GM23338 (cell line): ENCODE measurements at regions not wholly inside any gene's neighbourhood (a gene's known extent, or its start where the extent isn't known, plus 50 kb on each side); places are given as distances from the start of the nearest gene placed in this dataset.

Experiments used
- CREB1 ChIP-seq: fragments of 250-450 bp; sonication (Bioruptor Pico); IDR thresholded peaks from 2 replicates; pipeline ENCODE4 v1.5.0; 2020; ENCODE audit warnings: low read depth, mild to moderate bottlenecking, moderate library complexity
- EZH2 ChIP-seq: fragments of 200-600 bp; sonication (generic); IDR thresholded peaks from one replicate; pipeline ENCODE4 v1.8.0; 2017; ENCODE audit warnings: antibody characterized with exemption, mild to moderate bottlenecking, low read depth; ENCODE audit not compliant: unreplicated experiment
- EZH2phosphoT487 ChIP-seq: fragments of 200-600 bp; sonication (generic); IDR thresholded peaks from one replicate; pipeline ENCODE4 v1.8.1; 2018; ENCODE audit warnings: antibody characterized with exemption; ENCODE audit not compliant: unreplicated experiment
- JUNB ChIP-seq: IDR thresholded peaks from one replicate; pipeline ENCODE4 v1.6.1; 2016; ENCODE audit warnings: antibody characterized with exemption; ENCODE audit not compliant: unreplicated experiment
- NANOG ChIP-seq: IDR thresholded peaks from 2 replicates; pipeline ENCODE4 v1.6.1; 2016; ENCODE audit warnings: antibody characterized with exemption, borderline replicate concordance
- POLR2AphosphoS5 ChIP-seq: IDR thresholded peaks from 2 replicates; pipeline ENCODE4 v1.6.1; 2016; ENCODE audit warnings: antibody characterized with exemption, low read depth
- STAT1 ChIP-seq: IDR thresholded peaks from one replicate; pipeline ENCODE4 v1.6.1; 2016; ENCODE audit warnings: antibody characterized with exemption; ENCODE audit not compliant: unreplicated experiment
- ZNF114 ChIP-seq: fragments of 250-450 bp; sonication (Bioruptor Pico); IDR thresholded peaks from 2 replicates; pipeline ENCODE4 v1.5.0; 2020; ENCODE audit warnings: mild to moderate bottlenecking, moderate library complexity
- ZNF331 ChIP-seq: fragments of 250-450 bp; sonication (Bioruptor Pico); IDR thresholded peaks from 2 replicates; pipeline ENCODE4 v1.5.0; 2020; ENCODE audit warnings: low read depth, mild to moderate bottlenecking, moderate library complexity
- TF ChIP-seq, protein P1 (sequence below), 2 experiments: fragments of 200-600 bp in 1 of 2; sonication (generic) in 1 of 2; conservative IDR thresholded peaks; 2 replicates each; pipeline versions ENCODE4 v1.5.1 to v1.6.1; 2016 to 2017; ENCODE audit warnings: antibody characterized with exemption in 2 of 2, low read depth in 2 of 2, mild to moderate bottlenecking in 2 of 2, moderate library complexity in 1 of 2
- TF ChIP-seq, protein P2 (sequence below): fragments of 250-450 bp; sonication (Bioruptor Pico); IDR thresholded peaks from 2 replicates; pipeline ENCODE4 v1.5.0; 2020; ENCODE audit warnings: mild to moderate bottlenecking, moderate library complexity
- TF ChIP-seq, protein P3 (sequence below): IDR thresholded peaks from 2 replicates; pipeline ENCODE4 v1.6.1; 2016; ENCODE audit warnings: antibody characterized with exemption
- TF ChIP-seq, protein P4 (sequence below): IDR thresholded peaks from one replicate; pipeline ENCODE4 v1.6.1; 2018; ENCODE audit warnings: antibody characterized with exemption; ENCODE audit not compliant: unreplicated experiment

DNA sequence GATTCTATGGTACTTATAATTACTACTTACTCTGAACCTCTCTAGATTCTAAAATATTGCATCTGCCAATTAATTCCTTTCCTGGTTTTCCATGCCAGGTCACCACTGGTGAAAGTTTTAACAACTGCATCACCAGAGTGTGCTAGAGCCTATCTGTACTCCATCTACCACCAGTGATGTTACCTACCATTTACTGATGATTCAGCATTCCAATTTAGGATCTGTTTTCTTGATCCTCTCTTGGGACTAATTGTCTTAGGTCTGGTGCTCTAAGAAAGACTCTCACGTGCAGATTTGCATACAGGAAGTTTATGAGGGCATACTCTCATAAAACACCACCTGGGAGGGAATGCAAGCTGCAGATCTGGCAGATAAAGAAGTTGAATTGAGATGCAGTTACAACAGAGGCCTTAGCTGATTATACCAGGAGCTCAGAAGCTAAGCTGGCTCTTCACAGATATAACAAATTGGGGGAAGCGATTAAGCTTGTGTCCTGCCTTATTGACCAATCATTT lies 347.6 kb upstream of the VRK2 start:
- TF ChIP-seq, protein P1, sequence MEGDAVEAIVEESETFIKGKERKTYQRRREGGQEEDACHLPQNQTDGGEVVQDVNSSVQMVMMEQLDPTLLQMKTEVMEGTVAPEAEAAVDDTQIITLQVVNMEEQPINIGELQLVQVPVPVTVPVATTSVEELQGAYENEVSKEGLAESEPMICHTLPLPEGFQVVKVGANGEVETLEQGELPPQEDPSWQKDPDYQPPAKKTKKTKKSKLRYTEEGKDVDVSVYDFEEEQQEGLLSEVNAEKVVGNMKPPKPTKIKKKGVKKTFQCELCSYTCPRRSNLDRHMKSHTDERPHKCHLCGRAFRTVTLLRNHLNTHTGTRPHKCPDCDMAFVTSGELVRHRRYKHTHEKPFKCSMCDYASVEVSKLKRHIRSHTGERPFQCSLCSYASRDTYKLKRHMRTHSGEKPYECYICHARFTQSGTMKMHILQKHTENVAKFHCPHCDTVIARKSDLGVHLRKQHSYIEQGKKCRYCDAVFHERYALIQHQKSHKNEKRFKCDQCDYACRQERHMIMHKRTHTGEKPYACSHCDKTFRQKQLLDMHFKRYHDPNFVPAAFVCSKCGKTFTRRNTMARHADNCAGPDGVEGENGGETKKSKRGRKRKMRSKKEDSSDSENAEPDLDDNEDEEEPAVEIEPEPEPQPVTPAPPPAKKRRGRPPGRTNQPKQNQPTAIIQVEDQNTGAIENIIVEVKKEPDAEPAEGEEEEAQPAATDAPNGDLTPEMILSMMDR (conservative IDR thresholded peaks at IDR 0.05; ENCODE audit: low read depth in 2 of 2) = no peak
- TF ChIP-seq STAT1 (no peak), EZH2 (no peak), CREB1 (CRISPR knock-in tag) (no peak), EZH2phosphoT487 (no peak), ZNF114 (CRISPR knock-in tag) (no peak), POLR2AphosphoS5 (no peak), NANOG (no peak), JUNB (no peak), ZNF331 (CRISPR knock-in tag) (no peak)
- TF ChIP-seq, protein P2, sequence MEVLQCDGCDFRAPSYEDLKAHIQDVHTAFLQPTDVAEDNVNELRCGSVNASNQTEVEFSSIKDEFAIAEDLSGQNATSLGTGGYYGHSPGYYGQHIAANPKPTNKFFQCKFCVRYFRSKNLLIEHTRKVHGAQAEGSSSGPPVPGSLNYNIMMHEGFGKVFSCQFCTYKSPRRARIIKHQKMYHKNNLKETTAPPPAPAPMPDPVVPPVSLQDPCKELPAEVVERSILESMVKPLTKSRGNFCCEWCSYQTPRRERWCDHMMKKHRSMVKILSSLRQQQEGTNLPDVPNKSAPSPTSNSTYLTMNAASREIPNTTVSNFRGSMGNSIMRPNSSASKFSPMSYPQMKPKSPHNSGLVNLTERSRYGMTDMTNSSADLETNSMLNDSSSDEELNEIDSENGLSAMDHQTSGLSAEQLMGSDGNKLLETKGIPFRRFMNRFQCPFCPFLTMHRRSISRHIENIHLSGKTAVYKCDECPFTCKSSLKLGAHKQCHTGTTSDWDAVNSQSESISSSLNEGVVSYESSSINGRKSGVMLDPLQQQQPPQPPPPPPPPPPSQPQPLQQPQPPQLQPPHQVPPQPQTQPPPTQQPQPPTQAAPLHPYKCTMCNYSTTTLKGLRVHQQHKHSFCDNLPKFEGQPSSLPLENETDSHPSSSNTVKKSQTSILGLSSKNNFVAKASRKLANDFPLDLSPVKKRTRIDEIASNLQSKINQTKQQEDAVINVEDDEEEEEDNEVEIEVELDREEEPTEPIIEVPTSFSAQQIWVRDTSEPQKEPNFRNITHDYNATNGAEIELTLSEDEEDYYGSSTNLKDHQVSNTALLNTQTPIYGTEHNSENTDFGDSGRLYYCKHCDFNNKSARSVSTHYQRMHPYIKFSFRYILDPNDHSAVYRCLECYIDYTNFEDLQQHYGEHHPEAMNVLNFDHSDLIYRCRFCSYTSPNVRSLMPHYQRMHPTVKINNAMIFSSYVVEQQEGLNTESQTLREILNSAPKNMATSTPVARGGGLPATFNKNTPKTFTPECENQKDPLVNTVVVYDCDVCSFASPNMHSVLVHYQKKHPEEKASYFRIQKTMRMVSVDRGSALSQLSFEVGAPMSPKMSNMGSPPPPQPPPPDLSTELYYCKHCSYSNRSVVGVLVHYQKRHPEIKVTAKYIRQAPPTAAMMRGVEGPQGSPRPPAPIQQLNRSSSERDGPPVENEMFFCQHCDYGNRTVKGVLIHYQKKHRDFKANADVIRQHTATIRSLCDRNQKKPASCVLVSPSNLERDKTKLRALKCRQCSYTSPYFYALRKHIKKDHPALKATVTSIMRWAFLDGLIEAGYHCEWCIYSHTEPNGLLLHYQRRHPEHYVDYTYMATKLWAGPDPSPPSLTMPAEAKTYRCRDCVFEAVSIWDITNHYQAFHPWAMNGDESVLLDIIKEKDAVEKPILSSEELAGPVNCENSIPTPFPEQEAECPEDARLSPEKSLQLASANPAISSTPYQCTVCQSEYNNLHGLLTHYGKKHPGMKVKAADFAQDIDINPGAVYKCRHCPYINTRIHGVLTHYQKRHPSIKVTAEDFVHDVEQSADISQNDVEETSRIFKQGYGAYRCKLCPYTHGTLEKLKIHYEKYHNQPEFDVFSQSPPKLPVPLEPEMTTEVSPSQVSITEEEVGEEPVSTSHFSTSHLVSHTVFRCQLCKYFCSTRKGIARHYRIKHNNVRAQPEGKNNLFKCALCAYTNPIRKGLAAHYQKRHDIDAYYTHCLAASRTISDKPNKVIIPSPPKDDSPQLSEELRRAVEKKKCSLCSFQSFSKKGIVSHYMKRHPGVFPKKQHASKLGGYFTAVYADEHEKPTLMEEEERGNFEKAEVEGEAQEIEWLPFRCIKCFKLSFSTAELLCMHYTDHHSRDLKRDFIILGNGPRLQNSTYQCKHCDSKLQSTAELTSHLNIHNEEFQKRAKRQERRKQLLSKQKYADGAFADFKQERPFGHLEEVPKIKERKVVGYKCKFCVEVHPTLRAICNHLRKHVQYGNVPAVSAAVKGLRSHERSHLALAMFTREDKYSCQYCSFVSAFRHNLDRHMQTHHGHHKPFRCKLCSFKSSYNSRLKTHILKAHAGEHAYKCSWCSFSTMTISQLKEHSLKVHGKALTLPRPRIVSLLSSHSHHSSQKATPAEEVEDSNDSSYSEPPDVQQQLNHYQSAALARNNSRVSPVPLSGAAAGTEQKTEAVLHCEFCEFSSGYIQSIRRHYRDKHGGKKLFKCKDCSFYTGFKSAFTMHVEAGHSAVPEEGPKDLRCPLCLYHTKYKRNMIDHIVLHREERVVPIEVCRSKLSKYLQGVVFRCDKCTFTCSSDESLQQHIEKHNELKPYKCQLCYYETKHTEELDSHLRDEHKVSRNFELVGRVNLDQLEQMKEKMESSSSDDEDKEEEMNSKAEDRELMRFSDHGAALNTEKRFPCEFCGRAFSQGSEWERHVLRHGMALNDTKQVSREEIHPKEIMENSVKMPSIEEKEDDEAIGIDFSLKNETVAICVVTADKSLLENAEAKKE (CRISPR knock-in tag) = no peak
- TF ChIP-seq, protein P3, sequence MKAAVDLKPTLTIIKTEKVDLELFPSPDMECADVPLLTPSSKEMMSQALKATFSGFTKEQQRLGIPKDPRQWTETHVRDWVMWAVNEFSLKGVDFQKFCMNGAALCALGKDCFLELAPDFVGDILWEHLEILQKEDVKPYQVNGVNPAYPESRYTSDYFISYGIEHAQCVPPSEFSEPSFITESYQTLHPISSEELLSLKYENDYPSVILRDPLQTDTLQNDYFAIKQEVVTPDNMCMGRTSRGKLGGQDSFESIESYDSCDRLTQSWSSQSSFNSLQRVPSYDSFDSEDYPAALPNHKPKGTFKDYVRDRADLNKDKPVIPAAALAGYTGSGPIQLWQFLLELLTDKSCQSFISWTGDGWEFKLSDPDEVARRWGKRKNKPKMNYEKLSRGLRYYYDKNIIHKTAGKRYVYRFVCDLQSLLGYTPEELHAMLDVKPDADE = no peak
- TF ChIP-seq, protein P4, sequence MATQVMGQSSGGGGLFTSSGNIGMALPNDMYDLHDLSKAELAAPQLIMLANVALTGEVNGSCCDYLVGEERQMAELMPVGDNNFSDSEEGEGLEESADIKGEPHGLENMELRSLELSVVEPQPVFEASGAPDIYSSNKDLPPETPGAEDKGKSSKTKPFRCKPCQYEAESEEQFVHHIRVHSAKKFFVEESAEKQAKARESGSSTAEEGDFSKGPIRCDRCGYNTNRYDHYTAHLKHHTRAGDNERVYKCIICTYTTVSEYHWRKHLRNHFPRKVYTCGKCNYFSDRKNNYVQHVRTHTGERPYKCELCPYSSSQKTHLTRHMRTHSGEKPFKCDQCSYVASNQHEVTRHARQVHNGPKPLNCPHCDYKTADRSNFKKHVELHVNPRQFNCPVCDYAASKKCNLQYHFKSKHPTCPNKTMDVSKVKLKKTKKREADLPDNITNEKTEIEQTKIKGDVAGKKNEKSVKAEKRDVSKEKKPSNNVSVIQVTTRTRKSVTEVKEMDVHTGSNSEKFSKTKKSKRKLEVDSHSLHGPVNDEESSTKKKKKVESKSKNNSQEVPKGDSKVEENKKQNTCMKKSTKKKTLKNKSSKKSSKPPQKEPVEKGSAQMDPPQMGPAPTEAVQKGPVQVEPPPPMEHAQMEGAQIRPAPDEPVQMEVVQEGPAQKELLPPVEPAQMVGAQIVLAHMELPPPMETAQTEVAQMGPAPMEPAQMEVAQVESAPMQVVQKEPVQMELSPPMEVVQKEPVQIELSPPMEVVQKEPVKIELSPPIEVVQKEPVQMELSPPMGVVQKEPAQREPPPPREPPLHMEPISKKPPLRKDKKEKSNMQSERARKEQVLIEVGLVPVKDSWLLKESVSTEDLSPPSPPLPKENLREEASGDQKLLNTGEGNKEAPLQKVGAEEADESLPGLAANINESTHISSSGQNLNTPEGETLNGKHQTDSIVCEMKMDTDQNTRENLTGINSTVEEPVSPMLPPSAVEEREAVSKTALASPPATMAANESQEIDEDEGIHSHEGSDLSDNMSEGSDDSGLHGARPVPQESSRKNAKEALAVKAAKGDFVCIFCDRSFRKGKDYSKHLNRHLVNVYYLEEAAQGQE = no peak
